GM12865 (cell line): ENCODE measurements at regions not wholly inside any gene's neighbourhood (a gene's known extent, or its start where the extent isn't known, plus 50 kb on each side); places are given as distances from the start of the nearest gene placed in this dataset.
A peak's percentile ranks its signal among the peaks of the same experiment; 100 is the strongest.

Experiments used
- DNase-seq: peaks from one replicate; pipeline ENCODE4 v3.0.0; 2010; ENCODE audit warnings: low read depth
- H3K4me3 ChIP-seq: 2 replicates; pipeline ENCODE4 v1.5.1; 2011; ENCODE audit warnings: mild to moderate bottlenecking, low read depth, low read length, control low read depth
- TF ChIP-seq, protein P1 (sequence below): IDR thresholded peaks from 2 replicates; pipeline ENCODE4 v1.5.1; 2011; ENCODE audit warnings: low read length, control low read depth, low read depth, inconsistent platforms; ENCODE audit not compliant: insufficient read depth; ENCODE audit errors: missing control alignments

GRCh38 chr1:235027862-235028250, 100.8 kb downstream of the TOMM20 start:
- TF ChIP-seq, protein P1, sequence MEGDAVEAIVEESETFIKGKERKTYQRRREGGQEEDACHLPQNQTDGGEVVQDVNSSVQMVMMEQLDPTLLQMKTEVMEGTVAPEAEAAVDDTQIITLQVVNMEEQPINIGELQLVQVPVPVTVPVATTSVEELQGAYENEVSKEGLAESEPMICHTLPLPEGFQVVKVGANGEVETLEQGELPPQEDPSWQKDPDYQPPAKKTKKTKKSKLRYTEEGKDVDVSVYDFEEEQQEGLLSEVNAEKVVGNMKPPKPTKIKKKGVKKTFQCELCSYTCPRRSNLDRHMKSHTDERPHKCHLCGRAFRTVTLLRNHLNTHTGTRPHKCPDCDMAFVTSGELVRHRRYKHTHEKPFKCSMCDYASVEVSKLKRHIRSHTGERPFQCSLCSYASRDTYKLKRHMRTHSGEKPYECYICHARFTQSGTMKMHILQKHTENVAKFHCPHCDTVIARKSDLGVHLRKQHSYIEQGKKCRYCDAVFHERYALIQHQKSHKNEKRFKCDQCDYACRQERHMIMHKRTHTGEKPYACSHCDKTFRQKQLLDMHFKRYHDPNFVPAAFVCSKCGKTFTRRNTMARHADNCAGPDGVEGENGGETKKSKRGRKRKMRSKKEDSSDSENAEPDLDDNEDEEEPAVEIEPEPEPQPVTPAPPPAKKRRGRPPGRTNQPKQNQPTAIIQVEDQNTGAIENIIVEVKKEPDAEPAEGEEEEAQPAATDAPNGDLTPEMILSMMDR, result no peak
- no peak for DNase-seq
- H3K4me3 ChIP-seq, result no peak overlapping the region

DNA sequence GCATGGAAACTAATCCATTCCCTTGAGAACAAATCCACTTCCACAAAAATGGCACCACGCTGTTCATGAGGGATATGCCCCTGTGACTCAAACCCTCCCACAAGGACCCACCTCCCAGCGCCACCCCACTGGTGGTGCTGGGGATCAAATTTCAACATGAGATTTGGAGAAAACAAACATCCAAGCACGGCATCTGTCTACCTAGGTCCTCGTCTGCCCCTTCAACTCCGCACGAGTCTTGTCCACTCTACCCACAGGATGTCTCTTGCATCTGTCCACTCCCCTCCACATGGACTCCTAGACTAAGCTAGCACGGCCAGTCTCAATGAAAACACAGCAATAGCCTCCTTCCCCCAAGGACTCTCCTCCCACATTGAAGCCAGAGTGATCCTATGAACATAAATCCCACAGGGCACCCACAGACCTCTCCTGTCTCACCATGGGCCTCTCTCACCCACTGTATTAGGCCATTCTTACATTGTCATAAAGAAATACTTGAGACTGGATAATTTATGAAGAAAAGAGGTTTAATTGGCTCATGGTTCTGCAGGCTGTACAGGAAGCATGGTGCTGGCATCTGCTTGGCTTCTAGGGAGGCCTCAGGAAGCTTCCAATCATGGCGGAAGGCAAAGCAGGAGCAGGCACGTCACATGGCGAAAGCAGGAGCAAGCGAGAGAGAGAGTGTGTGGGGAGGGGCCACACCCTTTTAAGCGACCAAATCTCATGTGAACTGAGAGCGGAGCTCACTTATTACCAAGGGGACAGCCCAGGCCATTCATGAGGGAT, 101.4 kb downstream of the TOMM20 start:
- TF ChIP-seq, protein P1, result no peak
- H3K4me3 ChIP-seq, result no peak overlapping the region
- no peak for DNase-seq

DNA sequence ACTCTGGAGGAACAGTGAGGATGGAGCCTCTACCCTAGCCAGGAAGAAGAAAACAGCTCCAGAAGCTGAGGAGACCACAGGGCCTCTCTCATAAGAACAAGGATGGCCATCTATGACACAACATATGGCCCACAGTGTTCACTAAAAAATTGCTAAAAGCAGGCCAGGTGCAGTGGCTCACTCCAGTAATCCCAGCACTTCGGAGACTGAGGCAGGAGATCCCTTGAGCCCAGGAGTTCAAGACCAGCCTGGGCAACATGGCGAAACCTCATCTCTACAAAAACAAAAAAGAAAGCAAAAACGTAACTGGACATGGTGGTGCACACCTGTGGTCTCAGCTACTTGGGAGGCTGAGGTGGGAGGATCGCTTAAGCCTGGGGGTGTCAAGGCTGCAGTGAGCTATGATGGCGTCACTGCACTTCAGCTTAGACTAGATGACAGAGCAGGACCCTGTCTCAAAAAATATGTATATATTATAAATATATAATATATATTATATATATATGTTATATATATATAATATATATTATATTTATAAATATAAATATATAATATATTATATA, 103.1 kb downstream of the TOMM20 start:
- DNase-seq, result no peak
- TF ChIP-seq, protein P1, result no peak
- no peak overlapping the region for H3K4me3 ChIP-seq

- DNase-seq, result no peak
- no peak overlapping the region for H3K4me3 ChIP-seq
- TF ChIP-seq, protein P1, result no peak
These were observed 103.8 kb downstream of the TOMM20 start for GRCh38 chr1:235024711-235025421.

- DNase-seq, result no peak
- no peak overlapping the region for H3K4me3 ChIP-seq
- TF ChIP-seq, protein P1, result no peak
These were observed 104.8 kb downstream of the TOMM20 start for GRCh38 chr1:235023711-235024439.

- peak; percentile 89 for DNase-seq
- TF ChIP-seq, protein P1, result no peak
- H3K4me3 ChIP-seq, result no peak overlapping the region
These were observed 105.5 kb downstream of the TOMM20 start for GRCh38 chr1:235022981-235023710.
